H1 (cell line): ENCODE measurements at regions not wholly inside any gene's neighbourhood (a gene's known extent, or its start where the extent isn't known, plus 50 kb on each side); places are given as distances from the start of the nearest gene placed in this dataset.
A peak's percentile ranks its signal among the peaks of the same experiment; 100 is the strongest.

Experiments
- CTCF ChIA-PET: fragments of 300-600 bp; sonication (Branson Sonifier 250); formaldehyde crosslinking; loops from one replicate; lab custom pipeline; 2021; ENCODE audit not compliant: partially characterized antibody; lab: Charles Lee
- POLR2A ChIA-PET: fragments of 300-600 bp; sonication (Branson Sonifier 250); formaldehyde crosslinking; loops from one replicate; lab custom pipeline; 2021; ENCODE audit warnings: inconsistent platforms; ENCODE audit not compliant: partially characterized antibody; lab: Charles Lee
- DNase-seq, 2 experiments: peaks; one replicate each; pipeline versions ENCODE4 v3.0.0 to v3.0.0-alpha.2; 2010 to 2022; ENCODE audit warnings: low spot score in 2 of 2, low read depth in 1 of 2, mixed read lengths in 1 of 2
- FAIRE-seq: peaks from 2 replicates; lab custom pipeline; 2011; peaks lifted over from hg19 to GRCh38; lab: Jason Lieb, UNC
- H2AFZ ChIP-seq: 2 replicates; pipeline ENCODE4 v1.8.1; 2012; ENCODE audit warnings: low read length, inconsistent platforms
- H2AK5ac ChIP-seq: 2 replicates; pipeline ENCODE4 v1.6.1; 2013; ENCODE audit warnings: low read depth, low read length
- H2BK120ac ChIP-seq: replicated peaks from 2 replicates; pipeline ENCODE3; 2013; ENCODE audit warnings: low read depth, low read length, inconsistent platforms
- H2BK12ac ChIP-seq: 2 replicates; pipeline ENCODE4 v1.6.1; 2013; ENCODE audit warnings: low read depth, low read length
- H2BK15ac ChIP-seq: 2 replicates; pipeline ENCODE4 v1.6.1; 2013; ENCODE audit warnings: low read length
- H2BK20ac ChIP-seq: 2 replicates; pipeline ENCODE4 v1.6.1; 2013; ENCODE audit warnings: low read length
- H2BK5ac ChIP-seq: 2 replicates; pipeline ENCODE4 v1.6.1; 2013; ENCODE audit warnings: low read depth, low read length
- H3K14ac ChIP-seq: 2 replicates; pipeline ENCODE4 v1.6.1; 2013; ENCODE audit warnings: inconsistent platforms; ENCODE audit not compliant: insufficient read length
- H3K18ac ChIP-seq: 2 replicates; pipeline ENCODE4 v1.6.1; 2013; ENCODE audit warnings: low read length; ENCODE audit errors: extremely low read depth
- H3K23ac ChIP-seq: 2 replicates; pipeline ENCODE4 v1.6.1; 2013; ENCODE audit warnings: inconsistent platforms; ENCODE audit not compliant: insufficient read length
- H3K23me2 ChIP-seq: 2 replicates; pipeline ENCODE4 v1.6.1; 2013; ENCODE audit warnings: low read depth, low read length
- H3K27ac ChIP-seq: 2 replicates; pipeline ENCODE4 v1.6.1; 2011; ENCODE audit warnings: low read depth, low read length, inconsistent platforms
- H3K27me3 ChIP-seq, 4 experiments: replicated peaks in 1 of 4; 1 replicate in 1 of 4; 2 replicates in 3 of 4; pipeline versions ENCODE4 v1.6.1 to v1.8.1; 2011 to 2013; ENCODE audit warnings: low read length in 3 of 4, mild to moderate bottlenecking in 3 of 4, inconsistent platforms in 2 of 4, mixed read lengths in 2 of 4, moderate library complexity in 1 of 4; ENCODE audit not compliant: control insufficient read depth in 3 of 4, insufficient read depth in 3 of 4; ENCODE audit errors: extremely low read depth in 1 of 4
- H3K36me3 ChIP-seq, 4 experiments: 2 replicates each; pipeline versions ENCODE4 v1.6.1 to v1.8.1; 2011 to 2013; ENCODE audit warnings: mild to moderate bottlenecking in 4 of 4, low read length in 3 of 4, moderate library complexity in 2 of 4, control low read depth in 1 of 4, inconsistent platforms in 1 of 4; ENCODE audit not compliant: insufficient read depth in 4 of 4, control insufficient read depth in 2 of 4
- H3K4ac ChIP-seq: replicated peaks from 2 replicates; pipeline ENCODE3; 2013; ENCODE audit warnings: low read length, low read depth, mixed read lengths, inconsistent platforms; ENCODE audit not compliant: insufficient read length
- H3K4me1 ChIP-seq, 4 experiments: replicated peaks in 1 of 4; 1 replicate in 1 of 4; 2 replicates in 3 of 4; pipeline versions ENCODE4 v1.6.1 to v1.8.1; 2011 to 2013; ENCODE audit warnings: low read length in 3 of 4, inconsistent platforms in 2 of 4, mixed read lengths in 1 of 4; ENCODE audit not compliant: insufficient read depth in 4 of 4, control insufficient read depth in 3 of 4
- H3K4me2 ChIP-seq, 2 experiments: 2 replicates each; pipeline versions ENCODE4 v1.6.1 to v1.8.1; 2011 to 2013; ENCODE audit warnings: low read depth in 2 of 2, low read length in 2 of 2, control low read depth in 1 of 2, inconsistent platforms in 1 of 2, mild to moderate bottlenecking in 1 of 2; ENCODE audit not compliant: insufficient read depth in 1 of 2
- H3K4me3 ChIP-seq, 4 experiments: fragments of 200-600, 300-600 bp in 1 of 4; sonication (generic), shearing (Covaris generic), sonication (Bioruptor Twin) in 1 of 4; 2 replicates each; pipeline versions ENCODE4 v1.5.1 to v1.8.1; 2011 to 2016; ENCODE audit warnings: low read length in 4 of 4, low read depth in 3 of 4, control low read depth in 2 of 4, inconsistent platforms in 2 of 4, mild to moderate bottlenecking in 2 of 4, mixed read lengths in 1 of 4, moderate library complexity in 1 of 4; ENCODE audit not compliant: insufficient read depth in 2 of 4; ENCODE audit errors: extremely low read depth in 1 of 4
- H3K56ac ChIP-seq: replicated peaks from 2 replicates; pipeline ENCODE3; 2013; ENCODE audit warnings: low read depth, mild to moderate bottlenecking, mixed read lengths, low read length, inconsistent platforms; ENCODE audit not compliant: insufficient read length
- H3K79me1 ChIP-seq: 2 replicates; pipeline ENCODE4 v1.6.1; 2013; ENCODE audit warnings: low read depth, low read length, control low read depth
- H3K79me2 ChIP-seq, 2 experiments: 2 replicates each; pipeline versions ENCODE4 v1.6.1 to v1.8.1; 2012 to 2013; ENCODE audit warnings: low read length in 2 of 2, mild to moderate bottlenecking in 2 of 2, inconsistent platforms in 1 of 2; ENCODE audit not compliant: insufficient read depth in 2 of 2, control insufficient read depth in 1 of 2
- H3K9ac ChIP-seq, 4 experiments: replicated peaks in 1 of 4; 1 replicate in 1 of 4; 2 replicates in 3 of 4; pipeline versions ENCODE4 v1.6.1 to v1.8.1; 2011 to 2013; ENCODE audit warnings: low read depth in 3 of 4, low read length in 3 of 4, control low read depth in 2 of 4, mild to moderate bottlenecking in 2 of 4, moderate library complexity in 2 of 4, inconsistent platforms in 1 of 4; ENCODE audit errors: extremely low read depth in 1 of 4
- H3K9me3 ChIP-seq, 2 experiments: 2 replicates each; pipeline versions ENCODE4 v1.6.1 to v1.8.1; 2012 to 2013; ENCODE audit warnings: mild to moderate bottlenecking in 2 of 2, moderate library complexity in 2 of 2, control low read depth in 1 of 2, inconsistent platforms in 1 of 2, low read depth in 1 of 2, low read length in 1 of 2, mixed read lengths in 1 of 2; ENCODE audit not compliant: insufficient read depth in 2 of 2
- H4K20me1 ChIP-seq, 2 experiments: replicated peaks in 1 of 2; 2 replicates each; pipeline versions ENCODE3 to v1.8.1; 2011 to 2013; ENCODE audit warnings: inconsistent platforms in 2 of 2, low read length in 2 of 2, mild to moderate bottlenecking in 1 of 2; ENCODE audit not compliant: insufficient read depth in 2 of 2, control insufficient read depth in 1 of 2
- H4K5ac ChIP-seq: 2 replicates; pipeline ENCODE4 v1.6.1; 2013; ENCODE audit warnings: low read length, low read depth, mixed read lengths, inconsistent platforms; ENCODE audit not compliant: insufficient read length
- H4K8ac ChIP-seq: 2 replicates; pipeline ENCODE4 v1.8.0; 2013; ENCODE audit warnings: mild to moderate bottlenecking, moderate library complexity, low read length, inconsistent platforms; ENCODE audit not compliant: insufficient read depth; ENCODE audit errors: extremely low read depth
- H4K91ac ChIP-seq: replicated peaks from 2 replicates; pipeline ENCODE3; 2013; ENCODE audit warnings: low read length, mixed read lengths, inconsistent platforms; ENCODE audit not compliant: insufficient read length
- BCL11A ChIP-seq, 2 experiments: IDR thresholded peaks; one replicate each; pipeline ENCODE4 v1.6.1; 2011; ENCODE audit warnings: low read depth in 2 of 2, low read length in 2 of 2, mild to moderate bottlenecking in 2 of 2
- CBX5 ChIP-seq: fragments of 300-800, 300-1000 bp; sonication (generic); IDR thresholded peaks from 2 replicates; pipeline ENCODE4 v1.7.1; 2016; ENCODE audit warnings: antibody characterized with exemption, low read length, low read depth
- CEBPB ChIP-seq: IDR thresholded peaks from 2 replicates; pipeline ENCODE4 v1.6.1; 2012; ENCODE audit warnings: low read depth, low read length
- HDAC6 ChIP-seq: IDR thresholded peaks from one replicate; pipeline ENCODE4 v1.7.1; 2012; ENCODE audit warnings: low read depth, mild to moderate bottlenecking, inconsistent platforms, low read length, moderate library complexity
- KDM5A ChIP-seq: fragments of 200-600 bp; IDR thresholded peaks from 2 replicates; pipeline ENCODE4 v1.7.1; 2012; ENCODE audit warnings: mild to moderate bottlenecking, low read length, inconsistent platforms, mixed read lengths
- PHF8 ChIP-seq: fragments of 200-600 bp; sonication (generic); conservative IDR thresholded peaks from 2 replicates; pipeline ENCODE4 v1.7.1; 2012; ENCODE audit warnings: low read depth, mild to moderate bottlenecking, inconsistent platforms, low read length, moderate library complexity
- POLR2A ChIP-seq, 2 experiments: IDR thresholded peaks; 1 replicate in 1 of 2; 2 replicates in 1 of 2; pipeline ENCODE4 v1.6.1; 2011; ENCODE audit warnings: low read depth in 2 of 2, low read length in 2 of 2, mild to moderate bottlenecking in 2 of 2; ENCODE audit errors: control extremely low read depth in 1 of 2
- POLR2AphosphoS5 ChIP-seq: IDR thresholded peaks from 2 replicates; pipeline ENCODE4 v1.6.1; 2011; ENCODE audit warnings: low read depth, low read length
- RBBP5 ChIP-seq: IDR thresholded peaks from 2 replicates; pipeline ENCODE4 v1.7.1; 2012; ENCODE audit warnings: low read depth, mild to moderate bottlenecking, inconsistent platforms, low read length, moderate library complexity, borderline replicate concordance
- RFX5 ChIP-seq: IDR thresholded peaks from 2 replicates; pipeline ENCODE4 v1.6.1; 2011; ENCODE audit warnings: low read depth, low read length, improper control_type of control experiment, borderline replicate concordance
- SP4 ChIP-seq: IDR thresholded peaks from 2 replicates; pipeline ENCODE4 v1.6.1; 2012; ENCODE audit warnings: low read length, inconsistent platforms
- TEAD4 ChIP-seq: IDR thresholded peaks from 2 replicates; pipeline ENCODE4 v1.6.1; 2012; ENCODE audit warnings: low read depth, low read length, inconsistent platforms, mixed read lengths
- YY1 ChIP-seq: IDR thresholded peaks from 2 replicates; pipeline ENCODE4 v1.6.1; 2011; ENCODE audit warnings: low read depth, mild to moderate bottlenecking, low read length
- whole genome bisulfite sequencing, 2 experiments: shearing (Covaris generic) in 1 of 2; methylation state at CpG; one replicate each; pipeline versions ENCODE4 v1.1.6 to v1.1.7; 2013 to 2015; ENCODE audit warnings: low lambda C conversion rate in 2 of 2, mixed read lengths in 2 of 2, inconsistent platforms in 1 of 2, low coverage in 1 of 2, missing lambda C conversion rate in 1 of 2; ENCODE audit not compliant: insufficient replicate concordance in 2 of 2, insufficient coverage in 1 of 2, insufficient read length in 1 of 2; ENCODE audit errors: extremely low coverage in 1 of 2, missing lambda C conversion rate in 1 of 2; 5-methylcytosine and 5-hydroxymethylcytosine counted together
- TF ChIP-seq, protein P1 (sequence below): IDR thresholded peaks from 2 replicates; pipeline ENCODE4 v1.6.1; 2012; ENCODE audit warnings: inconsistent platforms

DNA sequence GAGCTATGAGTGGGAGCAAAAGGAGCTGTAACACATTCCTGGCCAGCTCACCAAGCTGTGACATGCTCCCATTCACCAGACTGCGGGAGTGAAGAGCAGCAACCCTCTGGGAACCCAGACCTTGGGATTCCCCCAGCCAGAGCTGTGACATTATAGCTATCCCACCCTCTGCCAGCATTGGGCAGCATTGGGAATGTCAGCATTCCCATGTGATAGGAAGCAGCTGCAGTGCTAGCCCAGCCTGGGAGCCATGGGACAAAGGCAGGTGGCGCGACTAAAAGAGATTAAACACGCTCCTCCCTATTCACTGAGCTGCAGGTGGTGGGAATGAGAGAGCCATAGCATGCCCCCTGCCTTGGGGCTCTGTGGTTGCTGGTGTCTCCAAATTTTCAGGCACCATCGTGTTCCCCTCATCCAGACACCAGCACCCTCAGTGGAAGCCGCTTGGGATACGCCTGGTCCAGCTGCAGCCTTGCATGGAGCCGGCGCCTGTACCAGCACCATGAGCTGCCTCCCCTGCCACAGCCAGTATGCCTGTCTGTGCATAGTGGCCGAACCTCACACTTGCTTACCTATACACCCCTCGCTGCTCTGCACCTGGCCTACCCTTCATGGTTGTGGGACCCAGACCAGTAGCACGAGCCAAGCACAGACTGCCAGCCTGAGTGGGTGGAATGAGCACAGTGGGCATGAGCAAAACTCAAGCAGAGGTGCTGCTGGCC, 695.6 kb upstream of the GCFC2 start:
- H3K9me3 ChIP-seq: peaks cover 17 to 18% of the 10 kb centered on the region in 2 experiments
- H3K4me1 ChIP-seq: no peaks in the 10 kb centered on the region
- no peak overlapping the region for H2AK5ac ChIP-seq
- no peak overlapping the region for H3K9ac ChIP-seq
- H3K36me3 ChIP-seq: no peaks in the 10 kb centered on the region; a peak in 2 of 8 replicates
- no peaks in the 10 kb centered on the region for H3K27me3 ChIP-seq
- FAIRE-seq (no peak), DNase-seq (no peak)
- H2BK20ac ChIP-seq: 0 out of 2 replicates have a peak overlapping the region, but pooled peaks have one; percentile 48
- H4K91ac ChIP-seq: no peak overlapping the region
- no peak overlapping the region for H3K27ac ChIP-seq
- no peak overlapping the region for H3K56ac ChIP-seq
- H3K14ac ChIP-seq: no peak overlapping the region
- peak overlapping the region; percentile 85 for H3K4ac ChIP-seq
- no peaks in the 10 kb centered on the region for H4K20me1 ChIP-seq
- H3K79me1 ChIP-seq: no peaks in the 10 kb centered on the region
- H3K18ac ChIP-seq: no peak overlapping the region
- no peak overlapping the region for H3K4me3 ChIP-seq
- H2BK120ac ChIP-seq: no peak overlapping the region
- H3K23me2 ChIP-seq: no peaks in the 10 kb centered on the region
- H2BK15ac ChIP-seq: no peak overlapping the region
- no peak overlapping the region; the same call in 1 of the 2 replicates for H2AFZ ChIP-seq
- CTCF ChIA-PET: interaction anchor here (0.8 kb wide), 1 partner anchor 8 kb away, joined by 3 read pairs; no protein-coding TSS in a partner anchor
- 94% methylated on average over 11 of the region's 12 CpGs; no CpG with 5 or more reads in 1 of the 2 experiments for WGBS, 2 experiments
- no peak overlapping the region for H3K4me2 ChIP-seq
- no peaks in the 10 kb centered on the region for H3K79me2 ChIP-seq
- POLR2A ChIA-PET: no interaction called here
- no peak overlapping the region for H3K23ac ChIP-seq
- no peak overlapping the region for H2BK5ac ChIP-seq
- H4K5ac ChIP-seq: no peak overlapping the region
- no peak overlapping the region for H2BK12ac ChIP-seq
- H4K8ac ChIP-seq: no peak overlapping the region
- TF ChIP-seq POLR2A (IDR thresholded peaks at IDR 0.05; ENCODE audit: control extremely low read depth in 1 of 2, low read depth in 2 of 2, low read length in 2 of 2) (no peak), RBBP5 (no peak), BCL11A (IDR thresholded peaks at IDR 0.05; ENCODE audit: low read depth in 2 of 2, low read length in 2 of 2) (no peak), RFX5 (no peak), SP4 (no peak), CBX5 (no peak), PHF8 (no peak), TEAD4 (no peak), CEBPB (no peak), POLR2AphosphoS5 (no peak), YY1 (no peak), HDAC6 (no peak), KDM5A (no peak)
- TF ChIP-seq, protein P1, sequence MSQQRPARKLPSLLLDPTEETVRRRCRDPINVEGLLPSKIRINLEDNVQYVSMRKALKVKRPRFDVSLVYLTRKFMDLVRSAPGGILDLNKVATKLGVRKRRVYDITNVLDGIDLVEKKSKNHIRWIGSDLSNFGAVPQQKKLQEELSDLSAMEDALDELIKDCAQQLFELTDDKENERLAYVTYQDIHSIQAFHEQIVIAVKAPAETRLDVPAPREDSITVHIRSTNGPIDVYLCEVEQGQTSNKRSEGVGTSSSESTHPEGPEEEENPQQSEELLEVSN: no peak
